B cell (primary cell): ENCODE measurements at regions not wholly inside any gene's neighbourhood (a gene's known extent, or its start where the extent isn't known, plus 50 kb on each side); places are given as distances from the start of the nearest gene placed in this dataset.

ENCODE experiments used
- ATAC-seq: fragments of 200-7000 bp; cut with Tn5 transposase; one replicate; pipeline ENCODE4 v1.10.0; 2021; ENCODE audit warnings: low read depth, mild to moderate bottlenecking, moderate number of reproducible peaks, moderate library complexity
- CTCF ChIA-PET: fragments of 350-600 bp; sonication (Branson Sonifier 250); formaldehyde crosslinking; loops from one replicate; lab custom pipeline; 2021; ENCODE audit warnings: antibody characterized with exemption, inconsistent platforms; lab: Charles Lee
- POLR2A ChIA-PET: fragments of 350-600 bp; sonication (Branson Sonifier 250); formaldehyde crosslinking; loops from one replicate; lab custom pipeline; 2021; ENCODE audit warnings: antibody characterized with exemption; lab: Charles Lee
- DNase-seq: peaks from one replicate; pipeline ENCODE4 v3.0.0; 2013
- H2AFZ ChIP-seq: 2 replicates; pipeline ENCODE4 v1.6.1; 2012; ENCODE audit warnings: mild to moderate bottlenecking, low read depth, low read length; ENCODE audit not compliant: insufficient read depth, poor library complexity, severe bottlenecking
- H3K27ac ChIP-seq, 2 donors: 1 replicate in 1 of 2; 2 replicates in 1 of 2; pipeline ENCODE4 v1.5.1; 2012 to 2013; ENCODE audit warnings: low read length in 2 of 2, mild to moderate bottlenecking in 2 of 2, moderate library complexity in 1 of 2
- H3K27me3 ChIP-seq, 4 experiments: fragments of 200-600 bp in 1 of 4; sonication (generic) in 1 of 4; replicated peaks in 1 of 4; 1 replicate in 2 of 4; 2 replicates in 2 of 4; pipeline versions ENCODE4 v1.6.1 to v1.7.0; 2013 to 2016; ENCODE audit warnings: low read length in 3 of 4, mild to moderate bottlenecking in 2 of 4, mixed read lengths in 1 of 4, moderate library complexity in 1 of 4; ENCODE audit not compliant: insufficient read depth in 4 of 4, control insufficient read depth in 3 of 4; ENCODE audit errors: control extremely low read depth in 1 of 4
- H3K36me3 ChIP-seq, 2 experiments: replicated peaks in 1 of 2; 1 replicate in 1 of 2; 2 replicates in 1 of 2; pipeline versions ENCODE4 v1.6.1 to v1.7.1; 2013; ENCODE audit warnings: low read length in 1 of 2; ENCODE audit not compliant: insufficient read depth in 2 of 2, control insufficient read depth in 1 of 2; ENCODE audit errors: control extremely low read depth in 1 of 2, extremely low read depth in 1 of 2
- H3K4me1 ChIP-seq, 2 donors: fragments of 200-600 bp in 1 of 2; sonication (generic) in 1 of 2; 1 replicate in 1 of 2; 2 replicates in 1 of 2; pipeline versions ENCODE4 v1.5.1 to v1.6.1; 2013 to 2017; ENCODE audit warnings: low read length in 2 of 2; ENCODE audit not compliant: control insufficient read depth in 2 of 2, insufficient read depth in 2 of 2
- H3K4me2 ChIP-seq: replicated peaks from 2 replicates; pipeline ENCODE3; 2012; ENCODE audit warnings: mild to moderate bottlenecking, low read depth, low read length; ENCODE audit not compliant: poor library complexity, severe bottlenecking
- H3K4me3 ChIP-seq, 5 experiments: fragments of 200-600 bp in 1 of 5; sonication (generic) in 1 of 5; 1 replicate in 3 of 5; 2 replicates in 2 of 5; pipeline versions ENCODE4 v1.5.1 to v1.7.0; 2011 to 2016; ENCODE audit warnings: low read length in 4 of 5, mild to moderate bottlenecking in 4 of 5, low read depth in 2 of 5, control low read depth in 1 of 5, moderate library complexity in 1 of 5; ENCODE audit not compliant: insufficient read depth in 1 of 5; ENCODE audit errors: control extremely low read depth in 1 of 5, extremely low read depth in 1 of 5
- H3K79me2 ChIP-seq: fragments of 200-600 bp; sonication (generic); one replicate; pipeline ENCODE4 v1.6.0; 2016; ENCODE audit warnings: low read length; ENCODE audit not compliant: control insufficient read depth, insufficient read depth
- H3K9ac ChIP-seq: fragments of 200-600 bp; sonication (generic); 2 replicates; pipeline ENCODE4 v1.6.1; 2017; ENCODE audit warnings: mild to moderate bottlenecking, low read length, moderate library complexity
- H3K9me3 ChIP-seq, 3 donors: one replicate each; pipeline versions ENCODE4 v1.6.1 to v1.7.1; 2013; ENCODE audit warnings: low read length in 2 of 3; ENCODE audit not compliant: control insufficient read depth in 2 of 3, insufficient read depth in 1 of 3; ENCODE audit errors: control extremely low read depth in 1 of 3
- H4K20me1 ChIP-seq: 2 replicates; pipeline ENCODE4 v1.6.0; 2012; ENCODE audit warnings: mild to moderate bottlenecking, low read length; ENCODE audit not compliant: insufficient read depth, control insufficient read depth, poor library complexity, severe bottlenecking
- H3K27ac Mint-ChIP-seq: one replicate; pipeline ENCODE4 v1.8.0; 2021; ENCODE audit warnings: mixed read lengths
- H3K27me3 Mint-ChIP-seq: one replicate; pipeline ENCODE4 v1.8.0; 2021; ENCODE audit warnings: mixed read lengths
- H3K4me1 Mint-ChIP-seq: one replicate; pipeline ENCODE4 v1.8.0; 2021; ENCODE audit warnings: mixed read lengths
- H3K4me3 Mint-ChIP-seq: one replicate; pipeline ENCODE4 v1.8.0; 2021; ENCODE audit warnings: mixed read lengths
- H3K9me3 Mint-ChIP-seq: one replicate; pipeline ENCODE4 v1.8.0; 2022; ENCODE audit warnings: mixed read lengths; ENCODE audit not compliant: insufficient read depth
- EZH2 ChIP-seq: IDR thresholded peaks from 2 replicates; pipeline ENCODE4 v1.6.1; 2012; ENCODE audit warnings: borderline replicate concordance, low read depth, mild to moderate bottlenecking, moderate library complexity, low read length; ENCODE audit not compliant: insufficient read depth, poor library complexity, severe bottlenecking
- WGBS: methylation state at CpG from one replicate; pipeline ENCODE4 v1.1.5; 2013; ENCODE audit warnings: missing lambda C conversion rate; ENCODE audit not compliant: insufficient coverage; 5-methylcytosine and 5-hydroxymethylcytosine counted together
- intact Hi-C: fragments of 100-400 bp; cut with micrococcal nuclease; formaldehyde crosslinking; loops from one replicate; pipeline ENCODE4 v1.10.0; 2022
- TF ChIP-seq, protein P1 (sequence below): fragments of 200-600 bp; IDR thresholded peaks from one replicate; pipeline ENCODE4 v1.8.0; 2022; ENCODE audit warnings: antibody characterized with exemption, mild to moderate bottlenecking

DNA sequence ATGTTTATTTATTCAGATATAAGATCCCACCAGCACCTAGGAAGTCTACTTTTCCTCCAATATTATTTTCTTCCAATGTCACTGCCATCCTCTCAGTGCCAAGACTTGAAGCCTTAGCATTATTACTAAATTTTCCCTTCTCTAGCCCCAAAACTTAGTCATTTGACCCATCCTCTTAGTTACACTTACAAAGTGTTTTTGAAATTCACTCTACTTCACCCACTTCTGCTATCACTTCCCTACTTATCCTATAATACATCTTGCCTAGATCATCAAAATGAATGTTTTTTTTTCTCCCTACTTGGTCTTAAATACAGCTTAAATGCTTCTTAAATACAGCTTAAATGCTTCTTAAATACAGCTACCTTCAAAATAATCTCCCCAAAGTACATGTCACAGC is 376.6 kb downstream of the RSL24D1 start:
- Histone ChIP-seq H3K36me3 (no peaks in the 10 kb centered on the region), H2AFZ (no peak overlapping the region), H3K27me3 (no peaks in the 10 kb centered on the region), H4K20me1 (no peaks in the 10 kb centered on the region), H3K79me2 (no peaks in the 10 kb centered on the region), H3K9ac (no peak overlapping the region), H3K9me3 (no peaks in the 10 kb centered on the region), H3K4me1 (no peaks in the 10 kb centered on the region), H3K4me2 (no peak overlapping the region), H3K27ac (no peak overlapping the region), H3K4me3 (no peak overlapping the region)
- no peak for DNase-seq
- no peak for ATAC-seq
- no peak overlapping the region for H3K27ac Mint-ChIP-seq
- CTCF ChIA-PET: no interaction called here
- intact Hi-C loops: no loop called here
- H3K4me1 Mint-ChIP-seq: no peaks in the 10 kb centered on the region
- no peaks in the 10 kb centered on the region for H3K27me3 Mint-ChIP-seq
- TF ChIP-seq, protein P1, sequence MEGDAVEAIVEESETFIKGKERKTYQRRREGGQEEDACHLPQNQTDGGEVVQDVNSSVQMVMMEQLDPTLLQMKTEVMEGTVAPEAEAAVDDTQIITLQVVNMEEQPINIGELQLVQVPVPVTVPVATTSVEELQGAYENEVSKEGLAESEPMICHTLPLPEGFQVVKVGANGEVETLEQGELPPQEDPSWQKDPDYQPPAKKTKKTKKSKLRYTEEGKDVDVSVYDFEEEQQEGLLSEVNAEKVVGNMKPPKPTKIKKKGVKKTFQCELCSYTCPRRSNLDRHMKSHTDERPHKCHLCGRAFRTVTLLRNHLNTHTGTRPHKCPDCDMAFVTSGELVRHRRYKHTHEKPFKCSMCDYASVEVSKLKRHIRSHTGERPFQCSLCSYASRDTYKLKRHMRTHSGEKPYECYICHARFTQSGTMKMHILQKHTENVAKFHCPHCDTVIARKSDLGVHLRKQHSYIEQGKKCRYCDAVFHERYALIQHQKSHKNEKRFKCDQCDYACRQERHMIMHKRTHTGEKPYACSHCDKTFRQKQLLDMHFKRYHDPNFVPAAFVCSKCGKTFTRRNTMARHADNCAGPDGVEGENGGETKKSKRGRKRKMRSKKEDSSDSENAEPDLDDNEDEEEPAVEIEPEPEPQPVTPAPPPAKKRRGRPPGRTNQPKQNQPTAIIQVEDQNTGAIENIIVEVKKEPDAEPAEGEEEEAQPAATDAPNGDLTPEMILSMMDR: no peak
- TF ChIP-seq EZH2: no peak
- H3K4me3 Mint-ChIP-seq: no peak overlapping the region
- H3K9me3 Mint-ChIP-seq: no peaks in the 10 kb centered on the region
- POLR2A ChIA-PET: no interaction called here

DNA sequence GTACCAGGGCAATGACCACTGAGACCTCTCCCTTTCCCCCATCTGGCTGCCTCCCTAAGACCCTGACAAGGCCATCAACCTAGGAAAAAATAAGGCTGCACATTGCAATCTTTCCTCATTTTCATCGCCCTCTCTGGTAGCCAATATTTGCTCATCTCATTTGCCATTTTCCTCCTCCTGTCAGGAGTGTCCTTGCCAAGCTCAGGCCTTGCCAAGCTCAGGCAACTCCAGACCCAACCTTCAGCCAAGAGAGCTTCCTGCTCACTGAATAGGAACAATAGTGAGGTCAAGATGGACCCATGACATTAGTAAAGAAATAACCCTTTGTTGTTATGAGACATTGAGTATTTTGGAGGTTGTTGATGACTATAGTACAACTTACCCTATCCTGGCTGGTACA is 380.3 kb downstream of the RSL24D1 start:
- no peak overlapping the region for H3K27ac ChIP-seq
- intact Hi-C loops: no loop called here
- H3K4me1 ChIP-seq: no peaks in the 10 kb centered on the region
- no peaks in the 10 kb centered on the region for H3K27me3 ChIP-seq
- no peak overlapping the region for H3K27ac Mint-ChIP-seq
- H2AFZ ChIP-seq: no peak overlapping the region
- H3K4me3 ChIP-seq: no peak overlapping the region
- DNase-seq (no peak), ATAC-seq (no peak)
- no peaks in the 10 kb centered on the region for H3K27me3 Mint-ChIP-seq
- no peak overlapping the region for H3K9ac ChIP-seq
- H3K36me3 ChIP-seq: no peaks in the 10 kb centered on the region
- no peaks in the 10 kb centered on the region for H4K20me1 ChIP-seq
- H3K4me2 ChIP-seq: no peak overlapping the region
- H3K9me3 Mint-ChIP-seq: peaks cover 3% of the 10 kb centered on the region
- H3K9me3 ChIP-seq: peaks cover 0 to 6% (median 0%) of the 10 kb centered on the region in 3 donors
- ChIA-PET CTCF (no interaction called here), POLR2A (no interaction called here)
- 60% methylated on average over 1 of the region's 1 CpG for WGBS
- H3K79me2 ChIP-seq: no peaks in the 10 kb centered on the region
- no peaks in the 10 kb centered on the region for H3K4me1 Mint-ChIP-seq
- TF ChIP-seq EZH2: no peak
- TF ChIP-seq, protein P1: no peak
- H3K4me3 Mint-ChIP-seq: no peak overlapping the region
